ENCODE measurements at regions not wholly inside any gene's neighbourhood (a gene's known extent, or its start where the extent isn't known, plus 50 kb on each side); places are given as distances from the start of the nearest gene placed in this dataset.

- no peak for TF ChIP-seq MXI1 (IDR thresholded peaks at IDR 0.05; ENCODE audit: borderline replicate concordance, low read depth, low read length)
- TF ChIP-seq CTCF (conservative IDR thresholded peaks at IDR 0.05; ENCODE audit: low read depth, low read length) = 0 out of 2 replicates have a peak, but pooled peaks have one; percentile 7
- TF ChIP-seq RAD21 (IDR thresholded peaks at IDR 0.05; ENCODE audit: low read length) = no peak
- TF ChIP-seq NFE2L2 (IDR thresholded peaks at IDR 0.05; ENCODE audit: low read depth, low read length) = no peak
- no peak for TF ChIP-seq ELK1 (IDR thresholded peaks at IDR 0.05; ENCODE audit: borderline replicate concordance, low read depth, low read length)
- TF ChIP-seq RCOR1 (IDR thresholded peaks at IDR 0.05; ENCODE audit: insufficient replicate concordance, low read length) = no peak
- no peak for TF ChIP-seq POLR2A (IDR thresholded peaks at IDR 0.05; ENCODE audit: low read depth, low read length)
- TF ChIP-seq FOS (IDR thresholded peaks at IDR 0.05; ENCODE audit: low read depth, low read length) = no peak
- no peak for TF ChIP-seq CHD1 (IDR thresholded peaks at IDR 0.05; ENCODE audit: low read depth, low read length)
- TF ChIP-seq RFX5 (IDR thresholded peaks at IDR 0.05; ENCODE audit: low read depth, low read length) = no peak
- TF ChIP-seq CEBPB (IDR thresholded peaks at IDR 0.05; ENCODE audit: low read depth, low read length) = no peak
- no peak for TF ChIP-seq SMC3 (IDR thresholded peaks at IDR 0.05; ENCODE audit: low read depth, low read length)
- no peak for TF ChIP-seq USF2 (IDR thresholded peaks at IDR 0.05; ENCODE audit: low read depth, low read length)
- TF ChIP-seq MAFK (IDR thresholded peaks at IDR 0.05; ENCODE audit: low read depth, low read length) = no peak
Observed at GRCh38 chr16:85209526-85210121, 97.4 kb upstream of the CIBAR2 start.

Data from IMR-90 (cell line).